ENCODE measurements at regions not wholly inside any gene's neighbourhood (a gene's known extent, or its start where the extent isn't known, plus 50 kb on each side); places are given as distances from the start of the nearest gene placed in this dataset.

GRCh38 chr13:90395846-90396245, 951.6 kb upstream of the MIR17HG start:
- no peak for TF ChIP-seq CTCF (IDR thresholded peaks at IDR 0.05)
- TF ChIP-seq ATOH8 (CRISPR knock-in tag; IDR thresholded peaks at IDR 0.05; ENCODE audit: low read depth): no peak
- no peak for TF ChIP-seq HMGXB4 (CRISPR knock-in tag; IDR thresholded peaks at IDR 0.05; ENCODE audit: borderline replicate concordance)
- TF ChIP-seq SREBF2 (IDR thresholded peaks at IDR 0.05): no peak
- no peak for TF ChIP-seq KDM1A (IDR thresholded peaks at IDR 0.05; ENCODE audit: low read depth)
- no peak for TF ChIP-seq CBX8 (IDR thresholded peaks at IDR 0.05)
- no peak for TF ChIP-seq POLR2A (IDR thresholded peaks at IDR 0.05; ENCODE audit: low read length)
- TF ChIP-seq USF2 (IDR thresholded peaks at IDR 0.05): no peak
- TF ChIP-seq RCOR1 (IDR thresholded peaks at IDR 0.05; ENCODE audit: low read depth, low read length): no peak
- TF ChIP-seq HDAC2 (IDR thresholded peaks at IDR 0.05): no peak
- no peak for TF ChIP-seq PHF8 (IDR thresholded peaks at IDR 0.05; ENCODE audit: borderline replicate concordance, low read depth)
- no peak for TF ChIP-seq HOXB5 (CRISPR knock-in tag; IDR thresholded peaks at IDR 0.05)
- no peak for TF ChIP-seq POLR2AphosphoS2 (conservative IDR thresholded peaks at IDR 0.05; ENCODE audit: low read length)
